Central memory CD4-positive, alpha-beta T cell (primary cell): ENCODE measurements at regions not wholly inside any gene's neighbourhood (a gene's known extent, or its start where the extent isn't known, plus 50 kb on each side); places are given as distances from the start of the nearest gene placed in this dataset.

ENCODE experiments used
- DNase-seq: peaks from one replicate; pipeline ENCODE4 v3.0.0; 2022

GRCh38 chr11:45343444-45343843 lies 57.3 kb upstream of the SYT13 start:
- DNase-seq: no peak

- DNase-seq: no peak
Observed at GRCh38 chr11:45341372-45341771, 55.2 kb upstream of the SYT13 start.

DNA sequence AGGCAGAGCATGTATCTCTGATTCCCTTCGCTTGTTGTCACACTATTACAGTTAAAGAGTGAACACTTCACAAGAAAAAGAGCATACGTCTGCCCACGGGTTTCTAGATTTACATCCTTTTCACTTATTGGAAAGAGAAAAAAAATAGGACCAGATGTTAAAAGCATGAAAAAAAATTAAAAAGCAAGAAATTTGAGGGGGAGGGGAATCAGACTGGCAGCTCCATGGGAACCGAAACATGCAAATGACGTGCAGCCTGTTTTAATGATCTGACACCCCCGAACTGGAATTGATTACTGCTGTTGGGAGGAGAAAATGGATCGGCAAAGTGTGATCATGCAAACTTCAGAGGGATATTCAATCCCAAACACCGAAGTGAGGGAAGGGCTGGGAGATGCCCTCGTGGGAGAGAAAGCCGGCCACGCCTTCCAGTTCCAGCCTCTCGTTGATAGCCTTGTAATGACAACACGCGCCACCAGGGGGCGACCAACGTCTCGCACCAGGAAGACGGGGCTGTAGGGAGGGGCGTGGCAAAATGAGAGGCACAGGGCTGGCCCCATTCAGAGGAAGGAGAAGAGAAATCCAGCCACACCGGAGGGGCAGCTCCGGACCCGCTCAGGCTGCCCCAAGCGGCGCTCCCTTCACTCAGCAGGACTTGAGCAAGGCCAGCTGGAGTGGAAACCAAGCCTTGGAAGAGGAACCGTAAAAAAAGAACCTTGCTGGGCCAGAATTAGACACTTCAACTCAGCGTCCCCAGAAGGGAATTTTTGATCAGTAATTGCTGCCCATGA lies 53.8 kb upstream of the SYT13 start:
- peak; percentile 84 for DNase-seq

GRCh38 chr11:45337583-45338360 lies 51.6 kb upstream of the SYT13 start:
- no peak for DNase-seq

DNA sequence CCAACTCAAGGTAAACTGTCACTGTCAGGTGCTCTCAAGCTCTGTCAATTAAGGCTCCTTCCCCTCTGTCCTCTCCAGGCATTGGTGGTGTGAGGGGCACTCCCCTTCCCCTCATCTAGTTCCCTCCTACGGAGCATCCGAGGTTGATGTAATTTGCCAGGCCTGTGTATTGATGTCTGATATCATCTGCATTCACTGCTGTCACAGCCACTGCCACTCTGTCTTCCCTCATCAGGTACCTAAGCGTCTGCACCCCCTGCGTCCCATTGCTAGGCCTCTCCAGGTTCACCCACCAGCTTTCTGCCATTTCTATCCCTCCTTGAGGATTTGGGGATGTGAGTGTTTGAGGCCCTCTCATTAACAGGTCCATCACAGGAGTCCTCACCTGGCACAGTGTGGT lies 50.0 kb upstream of the SYT13 start:
- DNase-seq: no peak
